HepG2 (cell line): ENCODE measurements at regions not wholly inside any gene's neighbourhood (a gene's known extent, or its start where the extent isn't known, plus 50 kb on each side); places are given as distances from the start of the nearest gene placed in this dataset.

Experiments
- ESRRA ChIP-seq: sonication (generic); formaldehyde crosslinking; IDR thresholded peaks from 2 replicates; pipeline ENCODE4 v1.5.1; 2020; ENCODE audit warnings: mild to moderate bottlenecking, low read depth, missing genetic modification reagents
- HNRNPL ChIP-seq: fragments of 200-400 bp; formaldehyde crosslinking; IDR thresholded peaks from 2 replicates; pipeline ENCODE4 v1.6.1; 2017; ENCODE audit warnings: mild to moderate bottlenecking, low read depth, low read length
- NFE2L2 ChIP-seq: fragments of 150-350 bp; IDR thresholded peaks from 2 replicates; pipeline ENCODE4 v1.6.1; 2014; ENCODE audit warnings: low read length
- SAFB2 ChIP-seq: sonication (generic); formaldehyde crosslinking; IDR thresholded peaks from 2 replicates; pipeline ENCODE4 v1.5.1; 2020; ENCODE audit warnings: missing genetic modification reagents, low read depth, mild to moderate bottlenecking, borderline replicate concordance
- TCF12 ChIP-seq, 2 experiments: fragments of 450-650 bp in 1 of 2; sonication (generic) in 1 of 2; formaldehyde crosslinking in 1 of 2; IDR thresholded peaks; 2 replicates each; pipeline versions ENCODE4 v1.6.1 to v1.8.0; 2017 to 2022; ENCODE audit warnings: antibody characterized with exemption in 1 of 2, mild to moderate bottlenecking in 1 of 2, missing genetic modification reagents in 1 of 2, moderate library complexity in 1 of 2

- TF ChIP-seq NFE2L2, result no peak
- TF ChIP-seq ESRRA (CRISPR knock-in tag), result no peak
- TF ChIP-seq SAFB2 (CRISPR knock-in tag), result no peak
- TF ChIP-seq TCF12 (IDR thresholded peaks at IDR 0.05), result no peak
- TF ChIP-seq TCF12 (CRISPR knock-in tag; IDR thresholded peaks at IDR 0.05), result no peak
- TF ChIP-seq HNRNPL, result no peak
Observed at GRCh38 chr18:41624460-41624859, 330.6 kb upstream of the PIK3C3 start.
